HUES6 (cell line): ENCODE measurements at regions not wholly inside any gene's neighbourhood (a gene's known extent, or its start where the extent isn't known, plus 50 kb on each side); places are given as distances from the start of the nearest gene placed in this dataset.

Experiments
- H3K27ac ChIP-seq: 2 replicates; pipeline ENCODE4 v1.7.0; 2013; ENCODE audit warnings: low read depth, mild to moderate bottlenecking, low read length, inconsistent platforms
- H3K27me3 ChIP-seq: 2 replicates; pipeline ENCODE4 v1.6.1; 2013; ENCODE audit warnings: low read length; ENCODE audit not compliant: control insufficient read depth, insufficient read depth
- H3K36me3 ChIP-seq: 2 replicates; pipeline ENCODE4 v1.6.1; 2013; ENCODE audit warnings: low read length; ENCODE audit not compliant: control insufficient read depth, insufficient read depth
- H3K4me1 ChIP-seq: 2 replicates; pipeline ENCODE4 v1.6.1; 2013; ENCODE audit warnings: low read length; ENCODE audit not compliant: control insufficient read depth, insufficient read depth
- H3K4me3 ChIP-seq: 2 replicates; pipeline ENCODE4 v1.5.1; 2013; ENCODE audit warnings: low read depth, low read length
- H3K9ac ChIP-seq: one replicate; pipeline ENCODE4 v1.6.1; 2013; ENCODE audit warnings: mild to moderate bottlenecking, low read length
- H3K9me3 ChIP-seq: 2 replicates; pipeline ENCODE4 v1.6.1; 2013; ENCODE audit warnings: low read depth, low read length; ENCODE audit not compliant: control insufficient read depth, insufficient read depth

GRCh38 chr3:117218641-117219048, 509.1 kb downstream of the TUSC7 start:
- H3K36me3 ChIP-seq = no peaks in the 10 kb centered on the region
- no peaks in the 10 kb centered on the region for H3K27me3 ChIP-seq
- no peak overlapping the region for H3K4me3 ChIP-seq
- H3K9ac ChIP-seq = no peak overlapping the region
- no peak overlapping the region for H3K27ac ChIP-seq
- no peaks in the 10 kb centered on the region for H3K4me1 ChIP-seq
- H3K9me3 ChIP-seq = no peaks in the 10 kb centered on the region

GRCh38 chr3:117219296-117219695, 509.7 kb downstream of the TUSC7 start:
- no peak overlapping the region for H3K4me3 ChIP-seq
- H3K27me3 ChIP-seq = no peaks in the 10 kb centered on the region
- H3K9ac ChIP-seq = no peak overlapping the region
- no peak overlapping the region for H3K27ac ChIP-seq
- H3K9me3 ChIP-seq = no peaks in the 10 kb centered on the region
- no peaks in the 10 kb centered on the region for H3K36me3 ChIP-seq
- no peaks in the 10 kb centered on the region for H3K4me1 ChIP-seq

- H3K27me3 ChIP-seq = no peaks in the 10 kb centered on the region
- H3K9me3 ChIP-seq = no peaks in the 10 kb centered on the region
- H3K4me1 ChIP-seq = no peaks in the 10 kb centered on the region
- no peaks in the 10 kb centered on the region for H3K36me3 ChIP-seq
- H3K4me3 ChIP-seq = no peak overlapping the region
- H3K27ac ChIP-seq = no peak overlapping the region
- no peak overlapping the region for H3K9ac ChIP-seq
Measured at GRCh38 chr3:117226932-117227331, 517.4 kb downstream of the TUSC7 start.

GRCh38 chr3:117228466-117228865, 518.9 kb downstream of the TUSC7 start:
- Histone ChIP-seq H3K27ac (no peak overlapping the region), H3K4me3 (no peak overlapping the region), H3K36me3 (no peaks in the 10 kb centered on the region), H3K27me3 (no peaks in the 10 kb centered on the region), H3K4me1 (no peaks in the 10 kb centered on the region), H3K9ac (no peak overlapping the region), H3K9me3 (no peaks in the 10 kb centered on the region)

GRCh38 chr3:117230924-117231323, 521.3 kb downstream of the TUSC7 start:
- H3K27ac ChIP-seq = no peak overlapping the region
- no peak overlapping the region for H3K9ac ChIP-seq
- H3K4me1 ChIP-seq = no peaks in the 10 kb centered on the region
- no peaks in the 10 kb centered on the region for H3K27me3 ChIP-seq
- H3K9me3 ChIP-seq = no peaks in the 10 kb centered on the region
- no peak overlapping the region for H3K4me3 ChIP-seq
- no peaks in the 10 kb centered on the region for H3K36me3 ChIP-seq

- Histone ChIP-seq H3K9me3 (no peaks in the 10 kb centered on the region), H3K36me3 (no peaks in the 10 kb centered on the region), H3K4me3 (no peak overlapping the region), H3K4me1 (no peaks in the 10 kb centered on the region), H3K27me3 (no peaks in the 10 kb centered on the region), H3K27ac (no peak overlapping the region), H3K9ac (no peak overlapping the region)
Measured at GRCh38 chr3:117234331-117234730, 524.8 kb downstream of the TUSC7 start.

GRCh38 chr3:117235304-117235703, 525.7 kb downstream of the TUSC7 start:
- H3K4me3 ChIP-seq = no peak overlapping the region
- H3K4me1 ChIP-seq = no peaks in the 10 kb centered on the region
- H3K27ac ChIP-seq = no peak overlapping the region
- H3K9me3 ChIP-seq = no peaks in the 10 kb centered on the region
- no peaks in the 10 kb centered on the region for H3K36me3 ChIP-seq
- no peak overlapping the region for H3K9ac ChIP-seq
- no peaks in the 10 kb centered on the region for H3K27me3 ChIP-seq

GRCh38 chr3:117238806-117239205, 529.2 kb downstream of the TUSC7 start:
- Histone ChIP-seq H3K36me3 (no peaks in the 10 kb centered on the region), H3K27ac (no peak overlapping the region), H3K9ac (no peak overlapping the region), H3K27me3 (no peaks in the 10 kb centered on the region), H3K9me3 (no peaks in the 10 kb centered on the region), H3K4me1 (no peaks in the 10 kb centered on the region), H3K4me3 (no peak overlapping the region)

- Histone ChIP-seq H3K9me3 (no peaks in the 10 kb centered on the region), H3K27ac (no peak overlapping the region), H3K4me3 (no peak overlapping the region), H3K27me3 (no peaks in the 10 kb centered on the region), H3K9ac (no peak overlapping the region), H3K4me1 (0 out of 2 replicates have a peak, but pooled peaks cover 4% of the 10 kb centered on the region), H3K36me3 (no peaks in the 10 kb centered on the region)
Measured at GRCh38 chr3:117243657-117244056, 534.1 kb downstream of the TUSC7 start.

- Histone ChIP-seq H3K9me3 (no peaks in the 10 kb centered on the region), H3K4me1 (0 out of 2 replicates have a peak, but pooled peaks cover 4% of the 10 kb centered on the region), H3K27ac (no peak overlapping the region), H3K36me3 (no peaks in the 10 kb centered on the region), H3K27me3 (no peaks in the 10 kb centered on the region), H3K9ac (no peak overlapping the region), H3K4me3 (no peak overlapping the region)
Measured at GRCh38 chr3:117246771-117247555, 537.4 kb downstream of the TUSC7 start.

- Histone ChIP-seq H3K27me3 (no peaks in the 10 kb centered on the region), H3K36me3 (no peaks in the 10 kb centered on the region), H3K9me3 (no peaks in the 10 kb centered on the region), H3K9ac (no peak overlapping the region), H3K4me1 (0 out of 2 replicates have a peak, but pooled peaks cover 4% of the 10 kb centered on the region), H3K27ac (no peak overlapping the region), H3K4me3 (no peak overlapping the region)
Measured at GRCh38 chr3:117248153-117248552, 538.6 kb downstream of the TUSC7 start.
